Stimulated activated CD8-positive, alpha-beta memory T cell treated with anti-CD3 and anti-CD28 coated beads, Interleukin-4, amount 100 ng/mL, for 1 hour (primary cell): ENCODE measurements at regions not wholly inside any gene's neighbourhood (a gene's known extent, or its start where the extent isn't known, plus 50 kb on each side); places are given as distances from the start of the nearest gene placed in this dataset.

Experiments
- DNase-seq, 2 donors: peaks; one replicate each; pipeline ENCODE4 v3.0.0-alpha.2; 2020; ENCODE audit warnings: low read depth in 2 of 2, low spot score in 1 of 2

DNA sequence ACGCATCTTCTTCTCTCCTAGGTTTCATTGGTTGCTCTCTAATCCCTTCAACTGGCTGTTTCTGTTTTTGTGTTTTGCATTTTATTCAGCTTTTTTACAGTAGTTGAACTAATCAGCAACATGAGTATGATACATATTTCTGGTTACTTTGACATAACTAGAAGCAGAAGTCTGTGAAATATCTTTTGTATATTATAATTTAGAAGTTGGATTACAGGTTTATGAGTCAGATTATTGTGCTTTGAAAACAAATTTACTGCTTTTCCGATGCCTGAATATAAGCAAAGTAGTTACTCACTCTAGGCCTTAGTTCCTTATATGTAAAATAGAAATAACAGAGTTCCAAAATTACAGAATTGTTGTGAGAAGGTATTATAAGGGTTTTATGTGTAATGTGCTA is 96.2 kb upstream of the MEOX2 start:
- DNase-seq: no peak

DNA sequence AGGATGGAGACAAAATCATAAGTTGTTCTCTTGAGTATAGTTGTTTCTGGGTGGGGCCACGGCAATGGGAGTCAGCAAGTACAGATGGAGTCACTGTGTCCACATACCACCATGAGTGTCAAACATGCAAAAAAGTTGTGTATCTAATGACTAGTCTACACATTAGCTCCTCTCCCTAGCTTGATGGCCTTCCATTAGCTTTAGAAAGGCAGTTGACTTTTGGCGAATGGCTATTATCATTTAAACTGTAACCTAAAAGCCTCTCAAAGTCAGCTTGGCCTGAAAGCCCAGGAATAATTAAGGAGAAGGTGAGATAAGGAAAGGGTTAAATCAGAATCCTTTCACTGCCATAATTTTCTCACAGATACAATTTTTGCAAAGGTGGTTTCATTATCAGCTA is 95.5 kb upstream of the MEOX2 start:
- no peak for DNase-seq

DNA sequence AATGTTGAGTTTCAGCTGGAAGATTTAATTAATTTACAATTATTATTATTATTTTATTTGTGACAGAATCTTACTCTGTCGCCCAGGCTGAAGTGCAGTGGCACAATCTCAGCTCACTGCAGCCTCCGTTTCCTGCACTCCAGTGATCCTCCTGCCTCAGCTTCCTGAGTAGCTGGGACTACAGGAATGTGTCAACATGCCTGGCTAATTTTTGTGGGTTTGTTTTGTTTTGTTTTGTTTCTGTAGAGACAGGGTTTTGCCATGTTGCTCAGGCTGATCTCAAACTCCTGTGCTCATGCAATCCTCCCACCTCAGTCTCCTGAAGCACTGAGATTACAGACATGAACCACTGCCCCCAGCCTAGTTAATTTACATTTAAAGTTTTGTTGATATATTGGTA is 93.8 kb upstream of the MEOX2 start:
- DNase-seq: no peak

DNA sequence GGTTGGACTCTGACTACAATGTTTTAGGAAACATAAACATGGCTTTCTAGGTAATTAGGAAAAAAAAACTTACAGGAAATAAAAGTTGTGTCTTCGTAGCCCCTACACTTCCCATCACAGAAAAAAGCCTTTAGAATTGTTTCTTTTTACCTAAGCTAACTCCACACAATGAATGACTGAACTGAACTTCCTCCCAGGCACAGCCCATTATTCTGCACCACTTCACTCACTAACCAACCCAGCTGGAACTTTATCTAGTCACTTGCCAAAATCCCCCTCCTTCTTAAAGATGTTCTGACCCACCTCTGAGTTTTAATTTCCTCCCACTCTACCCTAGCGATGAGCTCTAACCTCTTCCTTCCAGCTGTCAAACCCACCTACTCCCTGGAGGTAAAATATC is 91.7 kb upstream of the MEOX2 start:
- DNase-seq: no peak

DNA sequence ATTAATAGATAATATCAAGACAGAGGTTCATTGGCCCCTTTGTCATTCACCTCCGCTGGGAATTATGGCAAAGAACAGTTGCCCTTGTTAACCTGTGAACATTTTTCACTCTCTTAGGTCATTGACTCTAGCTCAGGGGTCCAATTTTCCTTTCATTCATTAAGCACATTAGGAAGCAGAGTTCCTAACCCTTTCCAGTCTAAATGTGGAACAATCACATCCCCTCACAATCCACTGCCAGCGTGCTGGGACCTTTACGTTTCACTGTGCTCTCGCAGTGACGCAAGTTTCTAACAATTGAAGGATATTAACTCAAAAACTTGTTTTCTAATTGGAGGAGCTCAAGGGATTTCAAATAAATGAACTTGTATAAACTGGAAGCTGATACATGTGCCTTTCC is 79.3 kb upstream of the MEOX2 start:
- no peak for DNase-seq

DNA sequence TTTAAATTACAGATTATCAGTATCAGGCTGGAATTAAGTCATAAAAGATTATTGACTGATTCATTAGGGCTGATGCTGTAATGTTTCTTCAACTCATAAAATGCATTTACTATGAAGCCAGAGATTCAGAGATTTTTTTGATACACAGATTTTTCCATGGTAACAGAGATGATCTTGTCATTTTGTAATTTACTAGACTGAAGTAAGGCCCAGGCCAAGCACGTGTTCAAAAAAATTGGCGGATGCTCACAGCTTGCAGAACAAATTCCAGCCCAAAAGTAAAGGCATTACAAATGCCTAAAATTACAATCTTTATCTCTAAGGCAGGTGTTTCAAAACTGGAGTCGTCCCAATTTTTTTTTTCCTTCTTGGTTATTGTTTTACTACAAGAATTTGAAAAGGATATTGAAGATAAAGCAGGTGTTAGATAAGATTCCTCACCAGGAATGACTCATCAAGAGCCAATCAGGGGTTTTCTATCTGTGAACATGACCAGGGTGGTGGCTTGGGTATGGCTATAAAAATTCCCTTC is 78.4 kb upstream of the MEOX2 start:
- DNase-seq: no peak

DNA sequence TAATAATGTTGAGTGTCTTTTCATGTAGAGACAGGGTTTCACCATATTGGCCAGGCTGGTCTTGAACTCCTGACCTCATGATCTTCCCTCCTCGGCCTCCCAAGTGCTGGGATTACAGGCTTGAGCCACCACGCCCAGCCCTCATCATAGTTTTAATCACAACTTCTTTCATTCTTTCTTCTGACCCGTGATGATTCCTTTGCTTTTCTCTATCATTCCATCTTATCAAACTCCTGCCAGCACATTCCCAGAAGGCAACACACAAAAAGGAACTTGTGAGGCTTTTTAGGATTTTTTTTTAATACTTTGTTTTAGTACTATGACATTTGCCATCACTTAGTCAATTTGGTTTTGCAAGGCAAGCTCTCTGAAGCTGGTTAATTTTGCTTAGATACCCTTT is 77.5 kb upstream of the MEOX2 start:
- no peak for DNase-seq

DNA sequence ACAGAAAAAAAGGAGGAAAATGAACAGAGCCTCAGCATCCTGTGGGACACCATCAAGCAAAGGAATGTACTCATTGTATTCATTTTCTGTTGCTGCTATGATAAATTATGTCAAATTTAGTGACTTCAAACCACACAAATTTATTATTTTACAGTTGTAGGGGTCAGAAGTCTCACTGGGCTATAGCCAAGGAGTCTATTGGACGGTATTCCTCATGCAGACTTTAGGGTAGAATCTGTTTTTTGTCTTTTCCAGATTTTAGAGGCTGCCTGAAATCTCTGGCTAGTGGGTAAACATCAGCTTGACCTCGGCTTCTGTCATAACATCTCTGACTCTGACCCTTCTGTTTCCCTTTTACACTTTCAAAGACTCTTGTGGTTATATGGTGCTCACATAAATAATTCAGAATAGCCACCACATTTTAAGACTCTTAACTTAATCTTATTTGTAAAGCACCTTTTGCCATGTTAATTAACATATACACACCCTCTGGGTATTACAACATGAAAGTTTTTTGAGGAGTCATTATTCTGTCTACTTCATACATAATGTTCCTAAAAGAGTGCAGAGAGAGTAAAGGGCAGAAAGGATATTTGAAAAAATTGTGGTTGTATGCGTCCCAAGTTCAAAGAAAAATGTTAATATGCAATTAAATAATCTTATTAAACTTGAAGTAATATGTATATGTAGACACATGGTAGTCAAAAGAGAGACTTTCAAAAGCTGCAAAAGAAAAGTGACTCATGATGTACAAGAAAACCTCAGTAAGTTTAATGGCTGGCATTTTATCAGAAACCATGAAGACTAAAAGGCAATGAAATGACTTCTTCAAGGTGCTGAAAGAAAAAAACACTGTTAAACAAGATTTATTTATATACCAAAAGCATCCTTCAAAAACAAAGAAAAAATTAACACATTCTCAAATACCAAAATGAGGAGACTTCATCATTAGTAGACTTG is 70.8 kb upstream of the MEOX2 start:
- no peak for DNase-seq

DNA sequence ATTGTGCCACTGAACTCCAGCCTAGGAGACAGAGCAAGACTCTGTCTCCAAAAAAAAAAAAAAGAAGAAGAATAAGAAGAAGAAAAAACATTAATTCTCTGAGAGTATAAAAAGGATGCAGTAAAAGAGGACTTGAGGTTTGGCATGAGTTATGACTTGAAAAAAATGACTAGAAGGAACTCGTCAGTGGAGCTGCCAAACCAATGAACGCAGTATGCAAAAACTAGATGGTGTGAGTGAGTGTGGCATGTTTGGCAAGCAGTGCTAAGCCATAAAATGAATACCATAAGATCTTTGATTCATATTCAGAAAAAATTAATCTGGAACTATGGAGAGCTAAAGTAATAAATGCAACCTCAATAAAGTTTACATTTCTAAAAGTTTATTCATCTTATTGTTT is 68.6 kb upstream of the MEOX2 start:
- DNase-seq: no peak

DNA sequence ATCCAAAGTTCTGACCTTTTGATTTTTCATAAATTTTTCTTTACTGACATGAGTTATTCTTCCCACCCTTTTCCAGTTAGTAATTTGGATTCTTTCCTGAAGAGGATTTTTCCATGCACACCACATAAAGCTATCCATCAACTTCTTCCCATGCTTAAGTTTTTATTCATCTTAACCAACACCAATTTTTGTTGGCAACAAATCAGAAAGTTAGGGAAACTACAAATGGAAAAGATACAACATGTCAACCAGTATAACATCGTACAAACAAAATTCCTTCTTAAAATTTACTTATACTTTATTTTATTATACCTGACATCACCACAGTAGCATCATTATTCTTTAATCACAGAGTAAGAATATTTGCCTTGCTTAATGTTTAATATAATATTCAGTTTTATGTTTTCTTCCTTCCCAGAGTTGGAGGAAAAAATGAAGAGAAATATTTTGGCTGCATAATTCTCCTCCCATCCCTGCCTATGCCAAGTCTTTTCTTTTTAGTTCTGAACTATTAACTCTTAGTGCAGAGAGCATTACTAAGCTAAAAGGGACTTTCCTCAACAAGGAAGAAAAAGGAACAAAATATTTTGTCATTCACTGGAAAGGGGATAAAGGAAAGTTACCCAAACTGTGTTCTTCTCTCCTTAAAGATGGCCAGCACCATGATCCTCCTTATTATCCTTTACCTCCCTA is 67.5 kb upstream of the MEOX2 start:
- no peak for DNase-seq

DNA sequence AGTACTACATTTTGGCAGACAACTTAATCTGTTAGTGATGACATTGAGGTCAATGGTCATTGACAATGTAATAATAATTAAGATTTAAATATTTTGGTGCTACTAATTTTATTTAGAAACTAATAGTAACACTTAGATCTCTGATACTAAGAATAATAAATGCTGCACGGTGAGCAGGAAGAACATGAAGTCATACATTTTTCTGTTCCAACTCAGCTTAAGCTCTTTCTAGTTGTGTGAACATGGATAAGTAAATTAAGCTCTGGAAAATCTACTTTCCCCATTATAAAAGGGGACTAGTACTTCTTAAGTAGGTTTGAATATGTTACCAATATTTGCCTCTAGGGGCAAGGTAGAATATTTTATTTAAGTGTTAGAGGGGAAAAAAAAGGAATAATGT is 65.9 kb upstream of the MEOX2 start:
- no peak for DNase-seq

DNA sequence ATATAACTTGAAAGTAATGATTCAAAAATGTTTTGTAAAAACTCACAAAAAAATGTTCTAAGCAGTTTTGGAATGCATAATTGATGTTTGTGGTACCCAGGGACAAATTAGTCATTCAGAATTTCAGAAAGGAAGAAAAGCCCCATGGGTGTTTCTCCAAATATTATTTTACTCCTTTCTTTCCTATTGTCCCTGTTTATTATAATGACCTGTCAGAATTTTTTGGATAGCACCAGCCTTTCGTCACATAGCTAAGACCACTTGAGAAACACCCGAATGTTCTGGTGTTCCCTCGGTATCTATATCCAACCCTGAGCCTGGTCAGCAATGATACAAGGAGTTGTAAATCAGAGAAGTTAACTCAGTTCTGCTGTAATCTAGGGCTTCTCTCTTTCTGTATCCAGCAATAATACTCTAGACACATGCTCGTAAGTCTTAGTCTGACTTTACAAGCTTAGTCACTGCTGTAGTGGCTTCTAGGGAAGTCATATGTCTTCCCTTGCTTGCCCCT is 64.8 kb upstream of the MEOX2 start:
- no peak for DNase-seq

DNA sequence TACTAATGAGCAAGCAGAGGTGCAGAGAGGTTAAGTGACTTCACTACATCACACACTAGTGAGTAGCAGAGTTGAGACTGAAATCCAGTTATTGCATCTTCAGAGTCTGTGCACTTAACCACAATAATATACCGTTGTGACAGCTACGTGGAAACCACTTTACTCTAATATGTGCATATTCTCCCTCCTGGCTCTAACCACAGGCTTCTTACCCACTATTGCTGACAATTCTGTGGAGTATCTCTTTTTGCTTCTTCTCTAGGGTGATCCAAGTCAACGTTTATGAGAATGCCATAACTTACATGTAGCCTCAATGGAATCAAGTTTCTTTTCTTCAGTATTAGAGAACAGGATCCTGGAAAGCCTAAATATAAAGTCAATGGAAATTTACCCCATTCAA is 64.2 kb upstream of the MEOX2 start:
- DNase-seq: no peak

DNA sequence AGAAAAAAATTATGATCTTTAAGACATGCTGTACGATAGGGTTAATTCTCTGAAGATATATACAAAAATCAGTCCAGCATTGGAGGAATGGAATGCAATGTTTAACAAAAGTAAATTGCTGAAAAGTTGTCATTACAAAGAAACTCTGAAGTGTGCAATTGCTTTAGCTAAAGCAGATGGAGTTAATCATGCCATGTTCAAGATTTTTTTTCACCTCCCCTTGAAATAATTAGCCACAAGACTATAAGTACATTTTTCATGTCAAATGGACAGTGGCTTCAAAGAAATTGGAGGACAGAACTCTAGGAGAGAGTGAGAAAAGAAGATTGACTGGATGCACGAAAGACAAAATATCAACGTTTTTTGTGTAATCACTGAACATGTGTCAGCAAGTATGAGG is 63.1 kb upstream of the MEOX2 start:
- no peak for DNase-seq

DNA sequence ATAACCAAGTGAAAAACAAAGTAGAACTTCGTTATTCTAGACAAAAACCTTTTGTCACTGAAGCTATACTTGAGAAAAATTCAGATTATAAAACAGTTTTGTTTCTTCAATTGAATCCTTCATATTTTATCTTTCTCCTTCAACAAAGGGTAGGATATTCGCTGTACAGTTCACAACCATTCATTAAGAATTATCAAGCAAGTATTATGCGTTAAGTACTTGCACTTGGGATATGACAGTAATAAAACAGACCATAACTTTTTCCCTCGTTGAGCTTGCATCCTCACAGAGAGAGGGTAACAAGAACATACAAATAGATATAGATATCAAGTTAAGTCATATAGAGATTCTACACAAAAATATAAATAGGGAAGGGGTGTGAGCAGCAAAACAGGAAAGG is 61.2 kb upstream of the MEOX2 start:
- no peak for DNase-seq

DNA sequence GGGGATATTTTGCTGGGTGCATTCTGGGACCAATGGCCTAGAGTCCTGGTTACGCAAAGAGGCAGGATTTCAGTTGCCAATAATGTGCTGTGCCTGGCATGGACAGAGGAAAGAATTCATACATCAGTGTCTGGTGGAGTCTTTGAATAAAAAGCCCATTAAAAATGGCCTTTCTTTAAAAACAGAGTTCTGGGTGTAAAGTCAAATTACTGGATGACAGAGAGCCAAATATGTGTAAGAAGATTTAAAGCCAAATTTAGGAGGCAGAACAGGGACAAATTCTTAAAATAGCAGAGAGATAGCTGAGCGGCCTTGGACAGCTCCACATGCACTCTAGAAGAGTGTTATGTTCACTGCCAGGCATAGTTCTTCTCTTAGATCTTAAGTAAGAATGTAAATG is 60.8 kb upstream of the MEOX2 start:
- no peak for DNase-seq

DNA sequence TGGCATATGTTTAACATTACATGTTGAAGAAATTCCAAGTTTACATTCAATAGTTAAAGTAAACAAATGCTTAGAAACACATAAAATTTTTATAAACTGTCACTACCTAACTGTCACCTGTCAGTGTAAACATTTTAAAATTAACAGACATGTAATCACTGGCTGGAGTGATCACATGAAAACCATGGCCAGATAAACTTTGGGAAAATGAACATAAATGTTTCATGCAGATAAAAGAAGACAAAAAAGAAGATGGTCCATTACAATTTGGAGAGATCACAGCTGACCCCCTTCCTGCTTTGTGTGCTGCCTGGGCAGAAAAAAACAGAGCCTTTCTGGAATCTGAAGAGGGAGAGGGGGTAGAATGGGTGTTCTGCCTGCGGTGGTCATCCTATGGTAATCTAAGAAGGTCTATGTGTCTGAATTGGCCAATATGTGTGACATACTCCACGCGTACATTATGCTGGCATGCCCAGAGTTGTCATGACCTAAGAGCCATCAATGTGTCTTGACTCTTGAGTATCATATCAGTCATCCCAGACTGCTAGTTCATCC is 57.5 kb upstream of the MEOX2 start:
- no peak for DNase-seq

DNA sequence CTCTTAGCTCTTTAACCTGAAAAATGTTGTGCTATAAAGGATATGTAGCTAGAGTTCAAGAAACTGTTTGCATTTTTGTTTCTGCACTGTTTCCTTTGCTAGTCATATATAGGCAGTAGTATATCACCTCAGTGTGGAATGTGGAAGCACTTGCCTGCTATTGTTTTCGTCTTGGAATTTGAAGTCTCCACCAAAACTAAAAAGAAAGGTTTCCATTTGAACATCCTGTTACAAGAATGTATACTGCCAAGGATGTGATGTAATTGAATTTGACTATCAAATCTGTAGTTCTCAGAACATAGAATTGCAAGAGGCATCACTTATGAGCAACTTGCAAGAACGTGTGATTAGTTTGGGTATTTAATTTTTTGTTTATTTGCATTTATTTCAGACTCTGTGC is 51.1 kb upstream of the MEOX2 start:
- DNase-seq: no peak
